ENCODE measurements at regions not wholly inside any gene's neighbourhood (a gene's known extent, or its start where the extent isn't known, plus 50 kb on each side); places are given as distances from the start of the nearest gene placed in this dataset.
"Not testable (repeated sequence)": the region's sequence is repeated elsewhere in the genome, so short reads cannot be mapped to it uniquely, and the experiment has no call there.

- no peaks in the 10 kb centered on the region for H3K4me1 ChIP-seq
- H3K9me3 ChIP-seq (replicated peaks), result no peaks in the 10 kb centered on the region
- TF ChIP-seq, protein P1, sequence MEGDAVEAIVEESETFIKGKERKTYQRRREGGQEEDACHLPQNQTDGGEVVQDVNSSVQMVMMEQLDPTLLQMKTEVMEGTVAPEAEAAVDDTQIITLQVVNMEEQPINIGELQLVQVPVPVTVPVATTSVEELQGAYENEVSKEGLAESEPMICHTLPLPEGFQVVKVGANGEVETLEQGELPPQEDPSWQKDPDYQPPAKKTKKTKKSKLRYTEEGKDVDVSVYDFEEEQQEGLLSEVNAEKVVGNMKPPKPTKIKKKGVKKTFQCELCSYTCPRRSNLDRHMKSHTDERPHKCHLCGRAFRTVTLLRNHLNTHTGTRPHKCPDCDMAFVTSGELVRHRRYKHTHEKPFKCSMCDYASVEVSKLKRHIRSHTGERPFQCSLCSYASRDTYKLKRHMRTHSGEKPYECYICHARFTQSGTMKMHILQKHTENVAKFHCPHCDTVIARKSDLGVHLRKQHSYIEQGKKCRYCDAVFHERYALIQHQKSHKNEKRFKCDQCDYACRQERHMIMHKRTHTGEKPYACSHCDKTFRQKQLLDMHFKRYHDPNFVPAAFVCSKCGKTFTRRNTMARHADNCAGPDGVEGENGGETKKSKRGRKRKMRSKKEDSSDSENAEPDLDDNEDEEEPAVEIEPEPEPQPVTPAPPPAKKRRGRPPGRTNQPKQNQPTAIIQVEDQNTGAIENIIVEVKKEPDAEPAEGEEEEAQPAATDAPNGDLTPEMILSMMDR (IDR thresholded peaks at IDR 0.05; ENCODE audit: borderline replicate concordance), result no peak
- no peaks in the 10 kb centered on the region for H3K27me3 ChIP-seq (ENCODE audit: low read depth)
- H3K36me3 ChIP-seq, result no peaks in the 10 kb centered on the region
- H3K4me3 ChIP-seq, result no peak overlapping the region
- H3K27ac ChIP-seq (replicated peaks), result no peak overlapping the region
- intact Hi-C loops (cut with micrococcal nuclease), result no loop called here
- no peak for DNase-seq
Observed at GRCh38 chr4:27442146-27442545, 581.5 kb downstream of the STIM2 start.

DNA sequence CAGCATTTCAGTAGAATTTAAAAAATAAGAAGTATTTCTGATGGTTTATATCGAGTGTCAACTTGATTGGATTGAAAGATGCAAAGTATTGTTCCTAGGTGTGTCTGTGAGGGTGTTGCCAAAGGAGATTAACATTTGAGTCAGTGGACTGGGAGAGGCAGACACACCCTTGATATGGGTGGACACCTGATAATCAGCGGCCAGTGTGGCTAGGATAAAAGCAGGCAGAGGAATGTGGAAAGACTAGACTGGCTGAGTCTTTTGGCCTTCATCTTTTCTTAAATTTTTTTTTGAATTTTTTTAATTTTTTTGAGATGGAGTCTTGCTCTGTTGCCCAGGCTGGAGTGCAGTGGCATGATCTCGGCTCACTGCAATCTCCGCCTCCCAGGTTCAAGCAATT lies 582.0 kb downstream of the STIM2 start:
- H3K9me3 ChIP-seq (replicated peaks); H3K4me1 ChIP-seq; H3K4me3 ChIP-seq; intact Hi-C loops (cut with micrococcal nuclease); H3K27me3 ChIP-seq (ENCODE audit: low read depth); H3K36me3 ChIP-seq; H3K27ac ChIP-seq (replicated peaks); DNase-seq: not testable (repeated sequence)

DNA sequence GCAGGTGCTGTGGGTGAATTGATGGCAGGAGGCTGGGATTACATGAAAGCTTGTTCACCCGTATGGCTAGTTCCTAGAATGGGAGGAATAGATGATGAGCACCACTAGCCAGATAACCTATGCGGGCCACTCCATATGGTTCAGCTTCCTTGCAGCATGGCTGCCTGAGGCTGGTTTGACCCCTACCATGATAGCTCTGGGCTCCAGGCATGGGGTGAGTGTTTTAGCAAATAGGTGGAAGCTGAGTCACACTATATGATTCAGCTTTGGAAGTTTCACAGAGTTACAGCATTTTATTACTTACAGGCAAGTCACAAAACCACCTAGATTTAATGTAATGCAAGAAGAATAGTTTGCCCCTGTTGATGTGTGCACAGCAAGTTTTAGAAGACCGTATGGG lies 603.2 kb downstream of the STIM2 start:
- DNase-seq, result no peak
- Histone ChIP-seq H3K4me3 (no peak overlapping the region), H3K27ac (replicated peaks) (no peak overlapping the region), H3K36me3 (no peaks in the 10 kb centered on the region), H3K9me3 (replicated peaks) (peaks cover 20% of the 10 kb centered on the region), H3K27me3 (ENCODE audit: low read depth) (no peaks in the 10 kb centered on the region), H3K4me1 (no peaks in the 10 kb centered on the region)
- TF ChIP-seq, protein P1 (IDR thresholded peaks at IDR 0.05; ENCODE audit: borderline replicate concordance), result no peak
- intact Hi-C loops (cut with micrococcal nuclease), result no loop called here

DNA sequence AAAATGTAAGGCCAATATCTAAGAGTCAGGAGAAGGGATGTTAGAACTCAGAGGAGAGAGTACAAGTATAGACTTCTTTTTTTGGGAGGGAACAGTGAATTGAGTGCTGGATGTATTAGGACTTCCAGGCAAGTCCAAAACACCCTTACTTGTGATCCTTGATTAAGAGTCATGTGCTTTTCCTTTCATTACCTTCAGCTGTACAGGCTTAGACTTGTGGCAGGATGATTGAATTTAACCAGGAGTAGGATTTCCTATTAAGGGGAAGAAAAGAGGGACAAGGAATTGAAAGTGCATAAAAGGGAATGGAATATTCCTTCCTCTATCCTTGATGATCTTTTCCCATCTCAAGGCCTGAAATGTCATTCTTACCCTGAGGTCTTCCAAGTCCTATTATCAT lies 606.7 kb downstream of the STIM2 start:
- no peaks in the 10 kb centered on the region for H3K4me1 ChIP-seq
- no peak for DNase-seq
- H3K4me3 ChIP-seq, result no peak overlapping the region
- H3K27me3 ChIP-seq (ENCODE audit: low read depth), result no peaks in the 10 kb centered on the region
- H3K9me3 ChIP-seq (replicated peaks), result peaks cover 11% of the 10 kb centered on the region
- no peaks in the 10 kb centered on the region for H3K36me3 ChIP-seq
- TF ChIP-seq, protein P1 (IDR thresholded peaks at IDR 0.05; ENCODE audit: borderline replicate concordance), result no peak
- intact Hi-C loops (cut with micrococcal nuclease), result no loop called here
- no peak overlapping the region for H3K27ac ChIP-seq (replicated peaks)

DNA sequence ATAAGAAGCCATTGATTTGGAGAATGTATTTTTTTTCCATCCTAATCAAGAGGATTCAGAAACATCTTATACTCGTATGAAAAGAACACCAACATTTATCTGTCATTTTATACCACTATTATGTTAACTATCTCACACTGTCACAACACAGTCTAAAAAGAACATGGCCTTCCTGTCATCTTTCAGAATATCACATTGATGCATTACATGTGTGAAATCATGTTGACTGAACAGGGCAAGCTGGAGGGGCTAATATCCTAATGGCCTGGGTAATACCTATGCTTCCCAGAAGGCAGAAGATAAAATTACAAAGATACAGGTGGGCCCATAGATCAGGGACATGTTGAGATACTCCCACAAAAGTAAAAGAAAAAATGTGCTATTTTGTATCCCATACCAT lies 611.7 kb downstream of the STIM2 start:
- TF ChIP-seq, protein P1 (IDR thresholded peaks at IDR 0.05; ENCODE audit: borderline replicate concordance), result no peak
- DNase-seq, result no peak
- Histone ChIP-seq H3K4me1 (no peaks in the 10 kb centered on the region), H3K9me3 (replicated peaks) (no peaks in the 10 kb centered on the region), H3K27ac (replicated peaks) (no peak overlapping the region), H3K36me3 (no peaks in the 10 kb centered on the region), H3K4me3 (no peak overlapping the region), H3K27me3 (ENCODE audit: low read depth) (no peaks in the 10 kb centered on the region)
- intact Hi-C loops (cut with micrococcal nuclease), result no loop called here

GRCh38 chr4:27474691-27475090 lies 614.0 kb downstream of the STIM2 start:
- no peak overlapping the region for H3K27ac ChIP-seq (replicated peaks)
- no peak overlapping the region for H3K4me3 ChIP-seq
- H3K36me3 ChIP-seq, result no peaks in the 10 kb centered on the region
- no peaks in the 10 kb centered on the region for H3K9me3 ChIP-seq (replicated peaks)
- no peaks in the 10 kb centered on the region for H3K27me3 ChIP-seq (ENCODE audit: low read depth)
- TF ChIP-seq, protein P1 (IDR thresholded peaks at IDR 0.05; ENCODE audit: borderline replicate concordance), result no peak
- intact Hi-C loops (cut with micrococcal nuclease), result no loop called here
- DNase-seq, result no peak
- no peaks in the 10 kb centered on the region for H3K4me1 ChIP-seq
